HUDEP-2 (cell line): ENCODE measurements at regions not wholly inside any gene's neighbourhood (a gene's known extent, or its start where the extent isn't known, plus 50 kb on each side); places are given as distances from the start of the nearest gene placed in this dataset.
"Not testable (repeated sequence)": the region's sequence is repeated elsewhere in the genome, so short reads cannot be mapped to it uniquely, and the experiment has no call there.

Experiments used
- DNase-seq, 76 experiments: peaks; one replicate each; lab custom pipeline; 2025; ENCODE audit not compliant: unreplicated experiment in 76 of 76; lab: John Stamatoyannopoulos, UW

DNA sequence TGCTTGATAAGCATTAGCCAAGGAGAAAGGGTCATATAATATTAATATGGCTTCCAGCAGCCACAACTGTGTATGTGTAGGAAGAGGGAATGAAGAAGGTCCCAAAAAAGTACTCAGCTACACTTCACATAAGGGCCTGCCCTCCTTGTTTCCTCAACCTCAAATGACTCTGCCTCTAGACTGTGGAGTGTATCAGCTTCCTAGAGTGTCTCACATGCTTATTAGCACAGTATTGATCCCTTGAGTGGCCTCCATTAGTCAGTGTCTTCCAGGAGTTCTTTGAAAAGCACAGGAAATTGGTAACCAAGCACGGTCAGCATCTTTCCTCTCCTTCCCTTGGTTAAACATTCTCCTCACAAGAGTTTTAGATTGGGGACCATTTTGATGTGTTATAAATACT, 190.4 kb upstream of the ATP10B start:
- no peak for DNase-seq

- DNase-seq: no peak
Observed at GRCh38 chr5:161040818-161041217, 188.8 kb upstream of the ATP10B start.

GRCh38 chr5:161036296-161036695, 184.3 kb upstream of the ATP10B start:
- no peak for DNase-seq

DNA sequence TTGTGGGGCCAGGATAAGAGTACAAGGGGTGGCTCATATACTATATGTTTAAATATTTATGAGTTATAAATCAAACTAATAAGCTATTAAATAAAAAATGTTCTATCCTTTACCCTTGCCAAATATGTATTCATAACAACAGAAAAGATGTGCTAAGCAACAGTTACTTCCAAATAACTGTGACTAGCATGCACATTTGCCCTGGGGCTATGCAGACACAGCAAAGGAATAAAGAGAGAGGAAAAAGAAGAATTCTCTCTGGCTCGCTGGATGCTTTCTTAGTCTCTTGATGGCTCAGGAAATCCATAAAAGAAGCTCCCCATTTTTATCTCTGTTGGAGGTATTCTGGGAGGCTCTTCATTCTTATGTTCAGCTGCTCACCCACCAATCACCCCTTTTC, 182.4 kb upstream of the ATP10B start:
- DNase-seq: no peak

- DNase-seq: no peak
Observed at GRCh38 chr5:161030229-161030628, 178.2 kb upstream of the ATP10B start.

- DNase-seq: no peak
Observed at GRCh38 chr5:161027763-161028162, 175.8 kb upstream of the ATP10B start.

GRCh38 chr5:161023551-161023950, 171.5 kb upstream of the ATP10B start:
- no peak for DNase-seq

- no peak for DNase-seq
Observed at GRCh38 chr5:161022151-161022550, 170.1 kb upstream of the ATP10B start.

DNA sequence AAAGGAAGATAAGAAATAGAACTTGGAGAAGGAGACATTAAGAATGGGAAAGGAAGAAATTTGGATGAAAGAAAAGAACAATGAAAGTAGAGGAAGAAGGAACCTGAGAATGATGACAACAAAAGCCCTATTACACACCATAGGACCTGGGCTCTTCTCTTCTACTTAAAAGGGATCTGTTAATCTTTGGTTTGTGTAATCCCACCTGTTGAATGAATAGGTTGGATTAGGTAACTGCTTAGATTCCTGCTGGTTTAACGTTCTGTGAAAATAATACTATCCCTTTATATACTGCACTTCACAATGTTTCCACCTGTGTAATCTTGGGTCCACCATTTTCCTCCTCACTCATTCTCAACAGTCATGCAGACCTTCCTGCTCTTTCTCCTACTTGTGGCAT, 157.8 kb upstream of the ATP10B start:
- no peak for DNase-seq

DNA sequence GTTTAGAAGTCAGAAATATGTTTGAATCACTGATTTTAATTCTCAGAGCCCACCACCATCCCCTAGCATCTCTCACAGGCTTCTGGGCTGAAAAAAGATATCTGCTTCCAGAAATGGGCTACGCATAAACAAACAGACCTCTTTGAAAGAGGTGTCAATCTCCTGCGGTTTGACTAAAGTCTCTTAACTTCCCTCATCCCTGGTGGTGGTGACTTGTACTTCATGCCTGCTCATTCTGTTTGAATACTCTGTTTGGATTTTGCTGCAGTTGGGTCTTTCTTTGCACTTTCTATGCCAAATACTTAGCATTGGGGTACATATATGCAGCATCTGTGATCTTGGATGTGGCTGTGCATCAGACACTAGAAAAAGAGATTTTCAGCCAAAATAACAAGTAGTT, 157.2 kb upstream of the ATP10B start:
- no peak for DNase-seq

GRCh38 chr5:161007879-161008278, 155.9 kb upstream of the ATP10B start:
- no peak for DNase-seq

DNA sequence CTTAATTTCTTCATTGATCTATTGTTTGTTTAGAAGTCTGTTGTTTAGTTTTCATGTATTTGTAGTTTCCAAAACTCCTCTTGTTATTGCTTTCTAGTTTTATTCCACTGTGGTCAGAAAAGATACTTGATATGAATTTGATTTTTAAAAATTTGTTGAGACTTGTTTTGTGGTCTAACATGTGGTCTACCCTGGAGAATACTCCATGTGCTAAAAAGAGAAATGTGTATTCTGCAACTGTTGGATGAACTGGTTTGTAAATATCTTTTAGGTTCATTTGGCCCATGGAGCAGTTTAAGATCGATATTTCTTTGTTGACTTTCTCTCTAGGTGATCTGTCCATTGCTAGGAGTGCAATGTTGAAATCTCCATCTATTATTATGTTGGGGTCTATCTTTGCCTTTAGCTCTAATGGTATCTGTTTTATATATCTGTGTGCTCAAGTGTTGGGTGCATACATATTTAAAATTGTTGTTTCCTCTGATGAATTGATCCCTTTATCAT, 150.6 kb upstream of the ATP10B start:
- DNase-seq: no peak

DNA sequence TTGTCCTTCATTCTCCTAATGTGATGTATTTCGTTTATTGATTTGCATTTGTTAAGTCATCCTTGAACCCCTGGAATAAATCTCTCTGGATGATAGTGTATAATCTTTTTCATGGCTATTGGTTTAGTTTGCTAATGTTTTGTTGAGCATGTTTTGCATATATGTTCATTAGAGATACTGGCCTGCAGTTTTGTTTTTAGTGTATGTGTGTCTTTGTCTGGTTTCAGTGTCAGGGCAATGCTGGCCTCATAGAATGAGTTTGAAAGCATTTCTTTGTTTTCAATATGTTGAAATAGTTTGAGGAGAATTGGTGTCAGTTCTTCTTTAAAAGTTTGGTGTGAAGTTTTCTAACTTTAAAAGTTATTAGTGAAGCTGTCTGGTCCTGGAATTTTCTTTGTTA, 149.6 kb upstream of the ATP10B start:
- DNase-seq: no peak

DNA sequence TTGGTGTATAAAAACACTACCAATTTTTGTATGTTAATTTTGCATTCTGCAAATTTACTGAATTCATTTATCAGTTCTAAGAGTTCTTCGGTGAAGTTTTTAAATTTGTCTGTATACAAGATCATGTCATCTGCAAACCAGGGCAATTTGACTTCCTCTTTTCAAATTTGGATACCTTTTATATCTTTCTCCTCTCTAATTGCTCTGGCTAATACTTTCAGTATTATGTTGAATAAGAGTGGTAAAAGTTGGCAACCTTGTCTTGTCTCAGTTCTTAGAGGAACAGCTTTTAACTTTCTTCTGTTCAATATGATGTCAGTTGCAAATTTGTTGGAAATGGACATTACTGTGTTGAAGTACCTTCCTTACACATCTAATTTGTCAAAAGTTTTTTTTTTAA, 149.1 kb upstream of the ATP10B start:
- not testable (repeated sequence) for DNase-seq

DNA sequence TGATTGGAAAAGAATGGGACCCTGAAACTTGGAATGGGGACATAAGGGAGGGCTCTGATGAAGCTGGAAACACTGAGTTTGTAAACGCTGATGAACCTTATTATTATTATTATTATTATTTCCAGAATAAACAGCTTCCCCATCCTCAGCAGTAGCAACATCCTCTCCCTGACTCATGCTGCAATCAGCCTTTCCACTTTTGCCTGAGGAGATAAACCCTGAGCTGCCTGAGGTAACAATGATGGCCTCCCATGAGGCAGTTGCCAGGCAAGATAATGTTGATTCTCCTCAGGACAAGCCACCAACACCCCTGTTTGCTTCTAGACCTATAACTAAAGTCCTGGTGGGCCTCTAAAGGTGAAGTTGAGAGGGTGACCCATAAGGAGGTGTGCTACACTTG, 139.2 kb upstream of the ATP10B start:
- DNase-seq: no peak

GRCh38 chr5:160979385-160979784, 127.4 kb upstream of the ATP10B start:
- DNase-seq: no peak

GRCh38 chr5:160978944-160979343, 126.9 kb upstream of the ATP10B start:
- no peak for DNase-seq

- DNase-seq: no peak
Observed at GRCh38 chr5:160976181-160976580, 124.2 kb upstream of the ATP10B start.

- peak in 1 of 76 experiments; percentile 3 for DNase-seq
Observed at GRCh38 chr5:160970605-160971191, 118.7 kb upstream of the ATP10B start.

- no peak for DNase-seq
Observed at GRCh38 chr5:160969645-160970044, 117.6 kb upstream of the ATP10B start.

GRCh38 chr5:160968480-160968879, 116.5 kb upstream of the ATP10B start:
- no peak for DNase-seq

DNA sequence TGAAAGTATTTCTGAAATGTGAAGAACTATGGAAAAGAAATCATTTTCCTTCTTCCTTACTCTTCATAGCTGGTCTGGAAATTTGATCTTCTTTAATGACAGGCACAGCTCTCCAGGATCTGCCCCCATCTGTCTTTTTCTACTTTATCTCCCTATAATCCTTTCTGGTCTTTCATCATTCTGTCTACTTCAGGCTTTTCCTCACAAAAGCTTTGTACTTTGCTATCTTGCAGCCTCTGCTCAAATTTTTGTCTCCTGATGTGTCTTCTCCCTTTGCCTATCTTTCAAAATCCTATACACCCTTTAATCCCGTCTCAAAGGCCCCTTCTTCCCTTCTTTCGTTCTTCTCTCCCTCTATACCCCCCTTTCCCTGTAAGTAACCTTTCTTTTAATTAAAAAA, 114.9 kb upstream of the ATP10B start:
- no peak for DNase-seq

DNA sequence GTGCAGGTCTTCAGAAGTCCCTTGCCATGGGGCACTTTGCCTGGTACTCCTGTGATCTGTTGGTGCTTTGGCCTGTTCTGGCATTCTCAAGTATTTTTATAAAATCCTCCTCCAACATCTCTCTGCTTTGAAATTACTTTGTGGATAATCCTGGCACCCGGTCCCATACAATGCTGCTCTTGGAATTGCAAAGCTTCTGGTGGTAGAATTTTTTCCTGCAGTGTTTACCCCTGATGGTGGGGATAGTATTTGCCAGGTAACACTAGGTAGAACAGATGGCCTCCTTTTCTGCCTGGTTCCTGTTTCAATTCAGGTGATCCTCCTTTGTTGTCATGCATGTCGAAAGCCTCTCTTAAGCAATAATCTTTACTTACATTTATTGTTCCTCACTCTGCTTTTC, 109.8 kb upstream of the ATP10B start:
- DNase-seq: no peak
